GM12878 (cell line): ENCODE measurements at regions not wholly inside any gene's neighbourhood (a gene's known extent, or its start where the extent isn't known, plus 50 kb on each side); places are given as distances from the start of the nearest gene placed in this dataset.

Experiments
- ATAC-seq: fragments of 200-7000 bp; cut with Tn5 transposase; 3 replicates; pipeline ENCODE4 v1.9.1; 2020; ENCODE audit warnings: mild to moderate bottlenecking, moderate library complexity
- BruUV-seq: library from RNA; stranded (reverse); fragments of 400-500 nt; replicated peaks from 2 replicates; lab custom pipeline; 2021; lab: Mats Ljungman, UMichigan
- CTCF ChIA-PET: fragments of 300-600 bp; sonication (Branson Sonifier 250); formaldehyde crosslinking; extraction: SDS; loops from one replicate; lab custom pipeline; 2021; ENCODE audit warnings: inconsistent platforms; lab: Yijun Ruan, JAX
- POLR2A ChIA-PET: fragments of 350-600 bp; formaldehyde crosslinking; extraction: SDS; loops from one replicate; lab custom pipeline; 2021; ENCODE audit warnings: inconsistent platforms; lab: Charles Lee
- RAD21 ChIA-PET: fragments of 300-600 bp; sonication (Branson Sonifier 250); formaldehyde crosslinking; loops from one replicate; lab custom pipeline; 2023; ENCODE audit warnings: antibody characterized with exemption; ENCODE audit not compliant: unreplicated experiment; lab: Charles Lee
- SMC1A ChIA-PET: fragments of 300-600 bp; sonication (Branson Sonifier 250); formaldehyde crosslinking; loops from one replicate; lab custom pipeline; 2023; ENCODE audit not compliant: unreplicated experiment, uncharacterized antibody; lab: Charles Lee
- DNase-seq: peaks from one replicate; pipeline ENCODE4 v3.0.0-alpha.2; 2011; ENCODE audit warnings: low read depth, low spot score
- FAIRE-seq: peaks from 3 replicates; lab custom pipeline; 2011; peaks lifted over from hg19 to GRCh38; lab: Jason Lieb, UNC
- H2AFZ ChIP-seq: 2 replicates; pipeline ENCODE4 v1.6.0; 2011; ENCODE audit warnings: low read depth, low read length, control low read depth; ENCODE audit not compliant: control insufficient read depth
- H3K27ac ChIP-seq: 2 replicates; pipeline ENCODE4 v1.5.1; 2011; ENCODE audit warnings: control low read depth; ENCODE audit not compliant: control insufficient read depth, insufficient read depth
- H3K27me3 ChIP-seq, 2 experiments: replicated peaks in 1 of 2; 2 replicates each; pipeline versions ENCODE4 v1.6.0 to v1.6.1; 2011; ENCODE audit warnings: low read length in 1 of 2; ENCODE audit not compliant: control insufficient read depth in 2 of 2, insufficient read depth in 2 of 2
- H3K36me3 ChIP-seq, 2 experiments: 2 replicates each; pipeline ENCODE4 v1.5.1; 2011; ENCODE audit warnings: low read length in 1 of 2; ENCODE audit not compliant: control insufficient read depth in 2 of 2, insufficient read depth in 2 of 2
- H3K4me1 ChIP-seq: 2 replicates; pipeline ENCODE4 v1.6.1; 2011; ENCODE audit warnings: mild to moderate bottlenecking, low read length, moderate library complexity, mixed read lengths; ENCODE audit not compliant: control insufficient read depth, insufficient read depth
- H3K4me2 ChIP-seq: 2 replicates; pipeline ENCODE4 v1.6.0; 2011; ENCODE audit warnings: control low read depth; ENCODE audit not compliant: control insufficient read depth, insufficient read depth
- H3K4me3 ChIP-seq: fragments of 200-600 bp; sonication (generic); 2 replicates; pipeline ENCODE4 v1.5.1; 2016
- H3K79me2 ChIP-seq: 2 replicates; pipeline ENCODE4 v1.6.0; 2011; ENCODE audit warnings: low read length; ENCODE audit not compliant: control insufficient read depth, insufficient read depth
- H3K9ac ChIP-seq: 2 replicates; pipeline ENCODE4 v1.8.0; 2011; ENCODE audit warnings: low read length, control low read depth, mixed read lengths; ENCODE audit not compliant: control insufficient read depth, insufficient read depth
- H3K9me3 ChIP-seq: replicated peaks from 3 replicates; pipeline ENCODE4 v1.5.1; 2011; ENCODE audit warnings: mild to moderate bottlenecking, low read length; ENCODE audit not compliant: control insufficient read depth, insufficient read depth
- H4K20me1 ChIP-seq: 2 replicates; pipeline ENCODE4 v1.6.0; 2011; ENCODE audit not compliant: control insufficient read depth, insufficient read depth
- ASH2L ChIP-seq: fragments of 300-600, 200-600 bp; sonication (generic); IDR thresholded peaks from 2 replicates; pipeline ENCODE4 v1.6.1; 2017; ENCODE audit warnings: low read depth, mild to moderate bottlenecking, borderline replicate concordance
- BACH1 ChIP-seq: fragments of 450-650 bp; IDR thresholded peaks from 2 replicates; pipeline ENCODE4 v1.6.1; 2017; ENCODE audit warnings: mild to moderate bottlenecking, borderline replicate concordance
- EZH2 ChIP-seq: IDR thresholded peaks from 2 replicates; pipeline ENCODE4 v1.6.1; 2012; ENCODE audit warnings: low read depth, mild to moderate bottlenecking, control low read depth, inconsistent platforms, low read length, borderline replicate concordance; ENCODE audit not compliant: control insufficient read depth
- FOXK2 ChIP-seq: fragments of 450-650 bp; IDR thresholded peaks from 2 replicates; pipeline ENCODE4 v1.6.1; 2017; ENCODE audit warnings: mild to moderate bottlenecking, moderate library complexity
- NFIC ChIP-seq: IDR thresholded peaks from 2 replicates; pipeline ENCODE4 v1.6.1; 2012; ENCODE audit warnings: low read depth, mild to moderate bottlenecking, inconsistent platforms, low read length, moderate library complexity
- PBX3 ChIP-seq: IDR thresholded peaks from 2 replicates; pipeline ENCODE4 v1.6.1; 2011; ENCODE audit warnings: mild to moderate bottlenecking, low read depth, low read length, moderate library complexity; ENCODE audit not compliant: insufficient replicate concordance
- WGBS: methylation state at CpG from one replicate; pipeline ENCODE4 v1.1.6; 2016; ENCODE audit warnings: low lambda C conversion rate; ENCODE audit not compliant: insufficient replicate concordance, insufficient coverage; ENCODE audit errors: missing lambda C conversion rate; 5-methylcytosine and 5-hydroxymethylcytosine counted together
- in situ Hi-C: fragments of 300-500 bp; cut with MboI; formaldehyde crosslinking; loops from 9 replicates; pipeline ENCODE4 v1.14.3; 2018; ENCODE audit warnings: mixed read lengths
- intact Hi-C: fragments of 100-400 bp; cut with micrococcal nuclease; formaldehyde crosslinking; loops from one replicate; pipeline ENCODE4 v1.14.2; 2022; ENCODE audit not compliant: unreplicated experiment
- TF ChIP-seq, protein P1 (sequence below): fragments of 150-350 bp; IDR thresholded peaks from 2 replicates; pipeline ENCODE4 v1.6.1; 2016; ENCODE audit warnings: low read depth, low read length

- no peak for TF ChIP-seq FOXK2
These were observed 111.4 kb downstream of the CCNA1 start (continued) for GRCh38 chr13:36543671-36544070.

- Histone ChIP-seq H3K27ac (no peak overlapping the region), H3K4me1 (no peaks in the 10 kb centered on the region), H3K4me3 (no peak overlapping the region), H3K36me3 (no peaks in the 10 kb centered on the region), H4K20me1 (no peaks in the 10 kb centered on the region), H3K9ac (no peak overlapping the region), H2AFZ (no peak overlapping the region), H3K79me2 (no peaks in the 10 kb centered on the region), H3K27me3 (no peaks in the 10 kb centered on the region; a peak in 1 of 4 replicates), H3K9me3 (no peaks in the 10 kb centered on the region; the same call in 2 of the 3 replicates), H3K4me2 (no peak overlapping the region)
- TF ChIP-seq ASH2L, result no peak
- no peak for TF ChIP-seq NFIC
- no peak for TF ChIP-seq BACH1
- TF ChIP-seq, protein P1, sequence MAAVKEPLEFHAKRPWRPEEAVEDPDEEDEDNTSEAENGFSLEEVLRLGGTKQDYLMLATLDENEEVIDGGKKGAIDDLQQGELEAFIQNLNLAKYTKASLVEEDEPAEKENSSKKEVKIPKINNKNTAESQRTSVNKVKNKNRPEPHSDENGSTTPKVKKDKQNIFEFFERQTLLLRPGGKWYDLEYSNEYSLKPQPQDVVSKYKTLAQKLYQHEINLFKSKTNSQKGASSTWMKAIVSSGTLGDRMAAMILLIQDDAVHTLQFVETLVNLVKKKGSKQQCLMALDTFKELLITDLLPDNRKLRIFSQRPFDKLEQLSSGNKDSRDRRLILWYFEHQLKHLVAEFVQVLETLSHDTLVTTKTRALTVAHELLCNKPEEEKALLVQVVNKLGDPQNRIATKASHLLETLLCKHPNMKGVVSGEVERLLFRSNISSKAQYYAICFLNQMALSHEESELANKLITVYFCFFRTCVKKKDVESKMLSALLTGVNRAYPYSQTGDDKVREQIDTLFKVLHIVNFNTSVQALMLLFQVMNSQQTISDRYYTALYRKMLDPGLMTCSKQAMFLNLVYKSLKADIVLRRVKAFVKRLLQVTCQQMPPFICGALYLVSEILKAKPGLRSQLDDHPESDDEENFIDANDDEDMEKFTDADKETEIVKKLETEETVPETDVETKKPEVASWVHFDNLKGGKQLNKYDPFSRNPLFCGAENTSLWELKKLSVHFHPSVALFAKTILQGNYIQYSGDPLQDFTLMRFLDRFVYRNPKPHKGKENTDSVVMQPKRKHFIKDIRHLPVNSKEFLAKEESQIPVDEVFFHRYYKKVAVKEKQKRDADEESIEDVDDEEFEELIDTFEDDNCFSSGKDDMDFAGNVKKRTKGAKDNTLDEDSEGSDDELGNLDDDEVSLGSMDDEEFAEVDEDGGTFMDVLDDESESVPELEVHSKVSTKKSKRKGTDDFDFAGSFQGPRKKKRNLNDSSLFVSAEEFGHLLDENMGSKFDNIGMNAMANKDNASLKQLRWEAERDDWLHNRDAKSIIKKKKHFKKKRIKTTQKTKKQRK, result no peak
- TF ChIP-seq PBX3, result no peak
- TF ChIP-seq EZH2, result no peak
- no peak for DNase-seq
- ChIA-PET SMC1A (no interaction called here), RAD21 (no interaction called here), POLR2A (no interaction called here), CTCF (no interaction called here)
- intact Hi-C loops, result no loop called here
- no TSS peak for BruUV-seq
- ATAC-seq, result no peak
- no peak for FAIRE-seq
- in situ Hi-C loops, result no loop called here
- 43% methylated on average over 9 of the region's 9 CpGs for WGBS
These were observed 115.8 kb downstream of the CCNA1 start for GRCh38 chr13:36548129-36548528.
